Cerebellar cortex (tissue), 1 donor: ENCODE measurements at regions not wholly inside any gene's neighbourhood (a gene's known extent, or its start where the extent isn't known, plus 50 kb on each side); places are given as distances from the start of the nearest gene placed in this dataset.

Experiments
- DNase-seq: peaks from one replicate; pipeline ENCODE4 v3.0.0-alpha.2; 2015; ENCODE audit warnings: low spot score

- no peak for DNase-seq
These were observed 133.3 kb downstream of the KLF12 start for GRCh38 chr13:74000876-74001275.

- peak; percentile 21 for DNase-seq
These were observed 135.6 kb downstream of the KLF12 start for GRCh38 chr13:73998631-73999030.

- DNase-seq: no peak
These were observed 136.2 kb downstream of the KLF12 start for GRCh38 chr13:73997964-73998363.

- DNase-seq: no peak
These were observed 137.6 kb downstream of the KLF12 start for GRCh38 chr13:73996569-73996968.

- DNase-seq: no peak
These were observed 138.5 kb downstream of the KLF12 start for GRCh38 chr13:73995736-73996135.

- DNase-seq: no peak
These were observed 140.5 kb downstream of the KLF12 start for GRCh38 chr13:73993661-73994060.

GRCh38 chr13:73991884-73992283 is 142.3 kb downstream of the KLF12 start:
- no peak for DNase-seq

GRCh38 chr13:73991384-73991783 is 142.8 kb downstream of the KLF12 start:
- DNase-seq: no peak

GRCh38 chr13:73989244-73989843 is 144.9 kb downstream of the KLF12 start:
- DNase-seq: no peak

- DNase-seq: no peak
These were observed 145.7 kb downstream of the KLF12 start for GRCh38 chr13:73988461-73988860.

- DNase-seq: no peak
These were observed 146.6 kb downstream of the KLF12 start for GRCh38 chr13:73987618-73988017.

- no peak for DNase-seq
These were observed 148.4 kb downstream of the KLF12 start for GRCh38 chr13:73985783-73986182.

- DNase-seq: no peak
These were observed 149.1 kb downstream of the KLF12 start for GRCh38 chr13:73984949-73985691.

- DNase-seq: peak; percentile 42
These were observed 150.0 kb downstream of the KLF12 start for GRCh38 chr13:73984201-73984600.

- DNase-seq: no peak
These were observed 151.1 kb downstream of the KLF12 start for GRCh38 chr13:73983109-73983508.

- DNase-seq: no peak
These were observed 152.6 kb downstream of the KLF12 start for GRCh38 chr13:73981595-73981994.

GRCh38 chr13:73975767-73976166 is 158.4 kb downstream of the KLF12 start:
- DNase-seq: no peak

GRCh38 chr13:73974051-73974450 is 160.2 kb downstream of the KLF12 start:
- DNase-seq: no peak

GRCh38 chr13:73973156-73973555 is 161.0 kb downstream of the KLF12 start:
- no peak for DNase-seq

GRCh38 chr13:73972545-73972944 is 161.7 kb downstream of the KLF12 start:
- no peak for DNase-seq

- no peak for DNase-seq
These were observed 162.7 kb downstream of the KLF12 start for GRCh38 chr13:73971481-73971880.

GRCh38 chr13:73970421-73971055 is 163.7 kb downstream of the KLF12 start:
- peak; percentile 12 for DNase-seq

- no peak for DNase-seq
These were observed 166.6 kb downstream of the KLF12 start for GRCh38 chr13:73967397-73968165.
